Natural killer cell (primary cell): ENCODE measurements at regions not wholly inside any gene's neighbourhood (a gene's known extent, or its start where the extent isn't known, plus 50 kb on each side); places are given as distances from the start of the nearest gene placed in this dataset.

ENCODE experiments used
- ATAC-seq, 3 donors: fragments of 150-1000 bp in 2 of 3; fragments of 200-7000 bp in 1 of 3; cut with Tn5 transposase; 1 replicate in 1 of 3; 2 replicates in 2 of 3; pipeline ENCODE4 v1.10.0; 2021; ENCODE audit warnings: mild to moderate bottlenecking in 2 of 3, moderate library complexity in 2 of 3
- DNase-seq, 2 donors: peaks; one replicate each; pipeline versions ENCODE4 v3.0.0 to v3.0.0-alpha.2; 2013 to 2021; ENCODE audit warnings: mixed read lengths in 1 of 2
- H3K27ac ChIP-seq: one replicate; pipeline ENCODE4 v1.5.1; 2013; ENCODE audit warnings: mild to moderate bottlenecking, low read length
- H3K27me3 ChIP-seq: one replicate; pipeline ENCODE4 v1.6.1; 2013; ENCODE audit warnings: low read length; ENCODE audit not compliant: control insufficient read depth, insufficient read depth
- H3K36me3 ChIP-seq: one replicate; pipeline ENCODE4 v1.6.1; 2013; ENCODE audit warnings: low read length; ENCODE audit not compliant: control insufficient read depth, insufficient read depth
- H3K4me1 ChIP-seq: one replicate; pipeline ENCODE4 v1.6.1; 2013; ENCODE audit warnings: low read length; ENCODE audit not compliant: control insufficient read depth, insufficient read depth
- H3K4me3 ChIP-seq: one replicate; pipeline ENCODE4 v1.5.1; 2013; ENCODE audit warnings: low read length
- H3K9me3 ChIP-seq: one replicate; pipeline ENCODE4 v1.6.1; 2013; ENCODE audit warnings: low read length; ENCODE audit not compliant: control insufficient read depth, insufficient read depth
- H3K27ac Mint-ChIP-seq, 2 donors: one replicate each; pipeline ENCODE4 v1.8.0; 2022; ENCODE audit warnings: mild to moderate bottlenecking in 2 of 2, mixed read lengths in 2 of 2, moderate library complexity in 1 of 2
- H3K27me3 Mint-ChIP-seq, 2 donors: one replicate each; pipeline ENCODE4 v1.8.0; 2022; ENCODE audit warnings: low read depth in 2 of 2, mixed read lengths in 2 of 2
- H3K36me3 Mint-ChIP-seq: one replicate; pipeline ENCODE4 v1.8.0; 2022; ENCODE audit warnings: mixed read lengths
- H3K4me1 Mint-ChIP-seq, 2 donors: one replicate each; pipeline ENCODE4 v1.8.0; 2022; ENCODE audit warnings: mixed read lengths in 2 of 2
- H3K4me3 Mint-ChIP-seq: one replicate; pipeline ENCODE4 v1.8.0; 2022; ENCODE audit warnings: mild to moderate bottlenecking, moderate library complexity, mixed read lengths
- H3K9me3 Mint-ChIP-seq, 2 donors: one replicate each; pipeline ENCODE4 v1.8.0; 2022; ENCODE audit warnings: mixed read lengths in 2 of 2
- CTCF ChIP-seq: fragments of 200-600 bp; IDR thresholded peaks from one replicate; pipeline ENCODE4 v1.8.0; 2022; ENCODE audit warnings: antibody characterized with exemption
- WGBS: methylation state at CpG from one replicate; pipeline ENCODE4 v1.1.7; 2013; ENCODE audit warnings: missing lambda C conversion rate; ENCODE audit not compliant: insufficient coverage; 5-methylcytosine and 5-hydroxymethylcytosine counted together
- intact Hi-C: fragments of 100-400 bp; cut with micrococcal nuclease; formaldehyde crosslinking; loops from one replicate; pipeline ENCODE4 v1.14.2; 2022

GRCh38 chr9:80077059-80077458, 505.3 kb downstream of the TLE4 start:
- WGBS, result 85% methylated on average over 3 of the region's 3 CpGs
- H3K9me3 Mint-ChIP-seq, result peaks cover 0 to 3% of the 10 kb centered on the region in 2 donors
- no peak overlapping the region for H3K4me3 ChIP-seq
- H3K9me3 ChIP-seq, result no peaks in the 10 kb centered on the region
- no peaks in the 10 kb centered on the region for H3K36me3 ChIP-seq
- no peak overlapping the region for H3K27ac Mint-ChIP-seq
- H3K4me1 ChIP-seq, result no peaks in the 10 kb centered on the region
- intact Hi-C loops, result no loop called here
- H3K27ac ChIP-seq, result no peak overlapping the region
- no peaks in the 10 kb centered on the region for H3K4me1 Mint-ChIP-seq
- H3K27me3 Mint-ChIP-seq, result no peaks in the 10 kb centered on the region
- H3K4me3 Mint-ChIP-seq, result no peak overlapping the region
- DNase-seq, result no peak
- H3K36me3 Mint-ChIP-seq, result no peaks in the 10 kb centered on the region
- ATAC-seq, result no peak
- no peaks in the 10 kb centered on the region for H3K27me3 ChIP-seq
- no peak for TF ChIP-seq CTCF

- no peak for TF ChIP-seq CTCF
- no peaks in the 10 kb centered on the region for H3K27me3 ChIP-seq
- H3K27ac ChIP-seq, result no peak overlapping the region
- Mint-ChIP-seq H3K27me3 (no peaks in the 10 kb centered on the region), H3K27ac (no peak overlapping the region), H3K4me1 (no peaks in the 10 kb centered on the region), H3K36me3 (no peaks in the 10 kb centered on the region), H3K4me3 (no peak overlapping the region), H3K9me3 (peaks cover 0 to 3% of the 10 kb centered on the region in 2 donors)
- no peaks in the 10 kb centered on the region for H3K9me3 ChIP-seq
- ATAC-seq (no peak), DNase-seq (no peak)
- 85% methylated on average over 2 of the region's 4 CpGs for WGBS
- no peak overlapping the region for H3K4me3 ChIP-seq
- intact Hi-C loops, result no loop called here
- no peaks in the 10 kb centered on the region for H3K36me3 ChIP-seq
- no peaks in the 10 kb centered on the region for H3K4me1 ChIP-seq
These were observed 504.4 kb downstream of the TLE4 start for GRCh38 chr9:80076162-80076561.

GRCh38 chr9:80074439-80074838, 502.7 kb downstream of the TLE4 start:
- peaks cover 0 to 3% of the 10 kb centered on the region in 2 donors for H3K9me3 Mint-ChIP-seq
- no peaks in the 10 kb centered on the region for H3K27me3 ChIP-seq
- no peaks in the 10 kb centered on the region for H3K4me1 Mint-ChIP-seq
- no peaks in the 10 kb centered on the region for H3K36me3 Mint-ChIP-seq
- 88% methylated on average over 5 of the region's 5 CpGs for WGBS
- no peaks in the 10 kb centered on the region for H3K27me3 Mint-ChIP-seq
- no peak for ATAC-seq
- intact Hi-C loops, result no loop called here
- no peak overlapping the region for H3K27ac Mint-ChIP-seq
- H3K4me1 ChIP-seq, result no peaks in the 10 kb centered on the region
- H3K27ac ChIP-seq, result no peak overlapping the region
- H3K4me3 ChIP-seq, result no peak overlapping the region
- no peak for TF ChIP-seq CTCF
- H3K36me3 ChIP-seq, result no peaks in the 10 kb centered on the region
- DNase-seq, result no peak
- H3K9me3 ChIP-seq, result no peaks in the 10 kb centered on the region
- H3K4me3 Mint-ChIP-seq, result no peak overlapping the region

- intact Hi-C loops, result no loop called here
- H3K4me1 Mint-ChIP-seq, result no peaks in the 10 kb centered on the region
These were observed 500.7 kb downstream of the TLE4 start for GRCh38 chr9:80072451-80072850.

More at GRCh38 chr9:80072451-80072850, 500.7 kb downstream of the TLE4 start:
- TF ChIP-seq CTCF, result no peak
- 83% methylated on average over 2 of the region's 3 CpGs for WGBS
- Histone ChIP-seq H3K4me1 (no peaks in the 10 kb centered on the region), H3K9me3 (no peaks in the 10 kb centered on the region), H3K27ac (no peak overlapping the region), H3K4me3 (no peak overlapping the region), H3K36me3 (no peaks in the 10 kb centered on the region), H3K27me3 (no peaks in the 10 kb centered on the region)
- no peak overlapping the region for H3K4me3 Mint-ChIP-seq
- H3K27ac Mint-ChIP-seq, result no peak overlapping the region
- peaks cover 0 to 8% of the 10 kb centered on the region in 2 donors for H3K27me3 Mint-ChIP-seq
- H3K36me3 Mint-ChIP-seq, result no peaks in the 10 kb centered on the region
- DNase-seq, result no peak
- peaks cover 0 to 5% of the 10 kb centered on the region in 2 donors for H3K9me3 Mint-ChIP-seq
- no peak for ATAC-seq
